CD14-positive monocyte (primary cell): ENCODE measurements at regions not wholly inside any gene's neighbourhood (a gene's known extent, or its start where the extent isn't known, plus 50 kb on each side); places are given as distances from the start of the nearest gene placed in this dataset.

Experiments
- DNase-seq, 3 donors: peaks; one replicate each; pipeline ENCODE4 v3.0.0-alpha.2; 2011 to 2022
- H2AFZ ChIP-seq: 2 replicates; pipeline ENCODE4 v1.6.0; 2012; ENCODE audit warnings: mild to moderate bottlenecking, low read depth, low read length, inconsistent platforms; ENCODE audit not compliant: insufficient read depth, poor library complexity, severe bottlenecking
- H3K27ac ChIP-seq, 2 donors: 1 replicate in 1 of 2; 2 replicates in 1 of 2; pipeline ENCODE4 v1.5.1; 2012 to 2013; ENCODE audit warnings: low read length in 2 of 2, control low read depth in 1 of 2, inconsistent platforms in 1 of 2, low read depth in 1 of 2, mild to moderate bottlenecking in 1 of 2
- H3K27me3 ChIP-seq, 2 donors: one replicate each; pipeline versions ENCODE4 v1.6.0 to v1.6.1; 2011 to 2013; ENCODE audit warnings: low read length in 2 of 2; ENCODE audit not compliant: control insufficient read depth in 2 of 2, insufficient read depth in 2 of 2
- H3K36me3 ChIP-seq, 2 donors: replicated peaks in 1 of 2; 1 replicate in 1 of 2; 2 replicates in 1 of 2; pipeline versions ENCODE4 v1.5.1 to v1.6.1; 2012 to 2013; ENCODE audit warnings: low read length in 2 of 2, control low read depth in 1 of 2, inconsistent platforms in 1 of 2, mild to moderate bottlenecking in 1 of 2; ENCODE audit not compliant: insufficient read depth in 2 of 2, control insufficient read depth in 1 of 2
- H3K4me1 ChIP-seq, 2 donors: 1 replicate in 1 of 2; 2 replicates in 1 of 2; pipeline versions ENCODE4 v1.5.1 to v1.6.1; 2012 to 2013; ENCODE audit warnings: low read length in 2 of 2, control low read depth in 1 of 2, inconsistent platforms in 1 of 2, mild to moderate bottlenecking in 1 of 2, moderate library complexity in 1 of 2; ENCODE audit not compliant: insufficient read depth in 2 of 2, control insufficient read depth in 1 of 2
- H3K4me2 ChIP-seq: replicated peaks from 2 replicates; pipeline ENCODE3; 2012; ENCODE audit warnings: low read length, moderate library complexity, mild to moderate bottlenecking; ENCODE audit not compliant: poor library complexity, severe bottlenecking; ENCODE audit errors: extremely low read depth
- H3K4me3 ChIP-seq, 3 experiments: fragments of 200-600 bp in 1 of 3; sonication (generic) in 1 of 3; replicated peaks in 1 of 3; 1 replicate in 2 of 3; 2 replicates in 1 of 3; pipeline ENCODE4 v1.5.1; 2011 to 2013; ENCODE audit warnings: low read length in 3 of 3, mild to moderate bottlenecking in 3 of 3, control low read depth in 2 of 3, low read depth in 2 of 3, inconsistent platforms in 1 of 3, moderate library complexity in 1 of 3
- H3K79me2 ChIP-seq: 2 replicates; pipeline ENCODE4 v1.6.0; 2012; ENCODE audit warnings: mild to moderate bottlenecking, control low read depth, inconsistent platforms, low read length, moderate library complexity; ENCODE audit not compliant: insufficient read depth
- H3K9ac ChIP-seq: 2 replicates; pipeline ENCODE4 v1.6.0; 2017; ENCODE audit warnings: low read length, mild to moderate bottlenecking; ENCODE audit not compliant: insufficient read depth, poor library complexity, severe bottlenecking
- H3K9me3 ChIP-seq, 2 donors: replicated peaks in 1 of 2; 1 replicate in 1 of 2; 2 replicates in 1 of 2; pipeline versions ENCODE4 v1.5.1 to v1.6.1; 2012 to 2013; ENCODE audit warnings: low read length in 2 of 2, control low read depth in 1 of 2; ENCODE audit not compliant: control insufficient read depth in 1 of 2, insufficient read depth in 1 of 2
- H4K20me1 ChIP-seq: 2 replicates; pipeline ENCODE4 v1.6.0; 2012; ENCODE audit warnings: mild to moderate bottlenecking, low read length, control low read depth, moderate library complexity; ENCODE audit not compliant: insufficient read depth
- H3K27ac Mint-ChIP-seq, 7 donors: one replicate each; pipeline ENCODE4 v1.8.0; 2020; ENCODE audit warnings: mild to moderate bottlenecking in 7 of 7, mixed read lengths in 7 of 7, moderate library complexity in 6 of 7, inconsistent platforms in 2 of 7
- H3K27me3 Mint-ChIP-seq, 3 donors: one replicate each; pipeline ENCODE4 v1.8.0; 2021 to 2022; ENCODE audit warnings: low read depth in 3 of 3, mild to moderate bottlenecking in 3 of 3, mixed read lengths in 3 of 3, moderate library complexity in 3 of 3, inconsistent platforms in 1 of 3
- H3K36me3 Mint-ChIP-seq, 2 donors: one replicate each; pipeline ENCODE4 v1.8.0; 2020; ENCODE audit warnings: mixed read lengths in 2 of 2, inconsistent platforms in 1 of 2, mild to moderate bottlenecking in 1 of 2
- H3K4me1 Mint-ChIP-seq: one replicate; pipeline ENCODE4 v1.8.0; 2020; ENCODE audit warnings: mild to moderate bottlenecking, mixed read lengths
- H3K4me3 Mint-ChIP-seq, 2 donors: one replicate each; pipeline ENCODE4 v1.8.0; 2020; ENCODE audit warnings: mild to moderate bottlenecking in 2 of 2, mixed read lengths in 2 of 2, moderate library complexity in 1 of 2
- H3K9me3 Mint-ChIP-seq, 7 donors: one replicate each; pipeline ENCODE4 v1.8.0; 2020 to 2022; ENCODE audit warnings: mixed read lengths in 7 of 7, mild to moderate bottlenecking in 6 of 7, moderate library complexity in 6 of 7, inconsistent platforms in 2 of 7
- WGBS: methylation state at CpG from one replicate; pipeline ENCODE4 v1.1.5; 2013; ENCODE audit warnings: missing lambda C conversion rate; ENCODE audit not compliant: insufficient coverage; 5-methylcytosine and 5-hydroxymethylcytosine counted together
- intact Hi-C, 2 donors: fragments of 100-400 bp; cut with micrococcal nuclease; formaldehyde crosslinking; loops; one replicate each; pipeline versions ENCODE4 v1.15.0 to v1.15.1; 2023
- TF ChIP-seq, protein P1 (sequence below): fragments of 200-600 bp; IDR thresholded peaks from one replicate; pipeline ENCODE4 v1.8.0; 2022; ENCODE audit warnings: antibody characterized with exemption, mild to moderate bottlenecking

DNA sequence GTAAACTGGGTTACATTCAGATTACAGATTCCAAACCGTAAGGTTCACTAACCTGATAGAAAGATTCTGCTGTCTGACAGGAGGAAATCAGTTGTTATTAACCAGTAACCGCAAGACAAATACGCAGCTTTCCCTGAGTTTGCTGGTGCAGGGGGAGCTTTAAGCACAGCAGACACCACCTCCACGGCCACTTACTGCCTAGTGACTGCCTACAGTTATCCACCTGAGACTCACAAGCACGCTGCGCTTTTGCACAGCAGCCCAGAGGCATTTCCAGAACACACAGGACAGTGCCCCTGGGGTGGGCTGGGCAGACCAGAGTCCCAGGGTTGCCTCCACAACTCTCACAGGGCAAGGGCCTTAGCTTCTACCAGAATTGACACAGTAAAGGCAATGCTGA lies 90.9 kb downstream of the CTTN start:
- Histone ChIP-seq H3K27ac (no peak overlapping the region), H3K79me2 (no peaks in the 10 kb centered on the region), H3K4me1 (peaks cover 0 to 4% of the 10 kb centered on the region in 2 donors), H2AFZ (no peak overlapping the region), H3K9ac (no peak overlapping the region), H4K20me1 (no peaks in the 10 kb centered on the region), H3K36me3 (no peaks in the 10 kb centered on the region), H3K27me3 (no peaks in the 10 kb centered on the region), H3K4me3 (no peak overlapping the region), H3K4me2 (no peak overlapping the region), H3K9me3 (peaks cover 14 to 25% of the 10 kb centered on the region in 2 donors)
- no peaks in the 10 kb centered on the region for H3K36me3 Mint-ChIP-seq
- no peak overlapping the region for H3K27ac Mint-ChIP-seq
- H3K4me1 Mint-ChIP-seq: peaks cover 11% of the 10 kb centered on the region
- intact Hi-C loops: no loop called here
- TF ChIP-seq, protein P1, sequence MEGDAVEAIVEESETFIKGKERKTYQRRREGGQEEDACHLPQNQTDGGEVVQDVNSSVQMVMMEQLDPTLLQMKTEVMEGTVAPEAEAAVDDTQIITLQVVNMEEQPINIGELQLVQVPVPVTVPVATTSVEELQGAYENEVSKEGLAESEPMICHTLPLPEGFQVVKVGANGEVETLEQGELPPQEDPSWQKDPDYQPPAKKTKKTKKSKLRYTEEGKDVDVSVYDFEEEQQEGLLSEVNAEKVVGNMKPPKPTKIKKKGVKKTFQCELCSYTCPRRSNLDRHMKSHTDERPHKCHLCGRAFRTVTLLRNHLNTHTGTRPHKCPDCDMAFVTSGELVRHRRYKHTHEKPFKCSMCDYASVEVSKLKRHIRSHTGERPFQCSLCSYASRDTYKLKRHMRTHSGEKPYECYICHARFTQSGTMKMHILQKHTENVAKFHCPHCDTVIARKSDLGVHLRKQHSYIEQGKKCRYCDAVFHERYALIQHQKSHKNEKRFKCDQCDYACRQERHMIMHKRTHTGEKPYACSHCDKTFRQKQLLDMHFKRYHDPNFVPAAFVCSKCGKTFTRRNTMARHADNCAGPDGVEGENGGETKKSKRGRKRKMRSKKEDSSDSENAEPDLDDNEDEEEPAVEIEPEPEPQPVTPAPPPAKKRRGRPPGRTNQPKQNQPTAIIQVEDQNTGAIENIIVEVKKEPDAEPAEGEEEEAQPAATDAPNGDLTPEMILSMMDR: no peak
- H3K27me3 Mint-ChIP-seq: peaks cover 0 to 4% (median 2%) of the 10 kb centered on the region in 3 donors
- H3K9me3 Mint-ChIP-seq: peaks cover 13 to 26% (median 20%) of the 10 kb centered on the region in 7 donors
- DNase-seq: no peak
- WGBS: 98% methylated on average over 5 of the region's 6 CpGs
- H3K4me3 Mint-ChIP-seq: no peak overlapping the region

GRCh38 chr11:70490208-70490607 lies 91.9 kb downstream of the CTTN start:
- Histone ChIP-seq H3K4me3 (no peak overlapping the region), H3K4me1 (peaks cover 0 to 4% of the 10 kb centered on the region in 2 donors), H3K27me3 (no peaks in the 10 kb centered on the region), H3K9me3 (peaks cover 14 to 25% of the 10 kb centered on the region in 2 donors), H3K4me2 (no peak overlapping the region), H2AFZ (no peak overlapping the region), H3K79me2 (no peaks in the 10 kb centered on the region), H3K9ac (no peak overlapping the region), H3K27ac (no peak overlapping the region), H4K20me1 (no peaks in the 10 kb centered on the region), H3K36me3 (no peaks in the 10 kb centered on the region)
- Mint-ChIP-seq H3K27ac (no peak overlapping the region), H3K4me1 (peaks cover 11% of the 10 kb centered on the region), H3K9me3 (peaks cover 13 to 26% (median 20%) of the 10 kb centered on the region in 7 donors), H3K27me3 (peaks cover 0 to 1% (median 1%) of the 10 kb centered on the region in 3 donors), H3K4me3 (no peak overlapping the region), H3K36me3 (no peaks in the 10 kb centered on the region)
- 94% methylated on average over 13 of the region's 13 CpGs for WGBS
- no peak for DNase-seq
- intact Hi-C loops: no loop called here
- TF ChIP-seq, protein P1: no peak
